SK-N-SH (cell line): ENCODE measurements at regions not wholly inside any gene's neighbourhood (a gene's known extent, or its start where the extent isn't known, plus 50 kb on each side); places are given as distances from the start of the nearest gene placed in this dataset.
A peak's percentile ranks its signal among the peaks of the same experiment; 100 is the strongest.

Source experiments
- CTCF ChIA-PET: fragments of 300-600, 350-600 bp; formaldehyde crosslinking; extraction: SDS; loops from one replicate; lab custom pipeline; 2021; lab: Yijun Ruan, JAX
- POLR2A ChIA-PET: fragments of 350-600 bp; sonication (Branson Sonifier 250); formaldehyde crosslinking; extraction: SDS; loops from one replicate; lab custom pipeline; 2020; ENCODE audit warnings: antibody characterized with exemption, inconsistent platforms; lab: Yijun Ruan, JAX
- DNase-seq: peaks from one replicate; pipeline ENCODE4 v3.0.0; 2012
- H2AFZ ChIP-seq: fragments of 200-600 bp; sonication (generic); 2 replicates; pipeline ENCODE4 v1.8.1; 2016; ENCODE audit warnings: antibody characterized with exemption, mild to moderate bottlenecking, low read depth
- H3F3A ChIP-seq: fragments of 200-600 bp; sonication (generic); replicated peaks from 2 replicates; pipeline ENCODE3; 2016; ENCODE audit warnings: antibody characterized with exemption, mild to moderate bottlenecking; ENCODE audit not compliant: insufficient read depth
- H3K27ac ChIP-seq, 2 experiments: fragments of 200-500 bp in 1 of 2; fragments of 200-600 bp in 1 of 2; sonication (Bioruptor generic) in 1 of 2; sonication (generic), shearing (Covaris generic) in 1 of 2; 2 replicates each; pipeline versions ENCODE4 v1.5.1 to v1.6.1; 2014 to 2016; ENCODE audit warnings: low read depth in 2 of 2, inconsistent platforms in 1 of 2, low read length in 1 of 2, mild to moderate bottlenecking in 1 of 2, mixed read lengths in 1 of 2
- H3K27me3 ChIP-seq: fragments of 200-600 bp; sonication (generic), shearing (Covaris generic); 2 replicates; pipeline ENCODE4 v1.6.1; 2016; ENCODE audit warnings: mixed run types; ENCODE audit not compliant: insufficient read depth
- H3K36me3 ChIP-seq, 2 experiments: fragments of 200-500 bp in 1 of 2; fragments of 200-600 bp in 1 of 2; sonication (Bioruptor generic) in 1 of 2; sonication (generic) in 1 of 2; replicated peaks in 1 of 2; 2 replicates each; pipeline versions ENCODE3 to v1.5.1; 2014 to 2016; ENCODE audit warnings: low read length in 1 of 2, mild to moderate bottlenecking in 1 of 2; ENCODE audit not compliant: insufficient read depth in 2 of 2, control insufficient read depth in 1 of 2
- H3K4me1 ChIP-seq, 2 experiments: fragments of 200-500 bp in 1 of 2; fragments of 200-600 bp in 1 of 2; sonication (Bioruptor generic) in 1 of 2; sonication (generic), shearing (Covaris generic) in 1 of 2; 2 replicates each; pipeline versions ENCODE4 v1.5.1 to v1.6.1; 2014 to 2016; ENCODE audit warnings: low read depth in 1 of 2, low read length in 1 of 2, mixed run types in 1 of 2; ENCODE audit not compliant: insufficient read depth in 2 of 2, control insufficient read depth in 1 of 2
- H3K4me2 ChIP-seq: fragments of 200-600 bp; sonication (generic), shearing (Covaris generic); 2 replicates; pipeline ENCODE4 v1.6.1; 2017; ENCODE audit warnings: mixed run types
- H3K4me3 ChIP-seq, 2 experiments: fragments of 200-500 bp in 1 of 2; fragments of 200-600 bp in 1 of 2; sonication (Bioruptor generic) in 1 of 2; sonication (generic), shearing (Covaris generic) in 1 of 2; 2 replicates each; pipeline versions ENCODE4 v1.5.1 to v1.8.1; 2014 to 2016; ENCODE audit warnings: low read depth in 2 of 2, inconsistent platforms in 1 of 2, low read length in 1 of 2, mild to moderate bottlenecking in 1 of 2, mixed read lengths in 1 of 2, moderate library complexity in 1 of 2
- H3K79me2 ChIP-seq: fragments of 200-600 bp; sonication (generic); 2 replicates; pipeline ENCODE4 v1.8.1; 2017; ENCODE audit warnings: mild to moderate bottlenecking; ENCODE audit not compliant: insufficient read depth
- H3K9ac ChIP-seq: fragments of 200-600 bp; sonication (generic); 2 replicates; pipeline ENCODE4 v1.6.1; 2017; ENCODE audit warnings: mixed run types
- H3K9me2 ChIP-seq: fragments of 200-600 bp; sonication (generic); 2 replicates; pipeline ENCODE4 v1.6.1; 2017; ENCODE audit warnings: mixed run types
- H3K9me3 ChIP-seq: fragments of 200-600 bp; sonication (generic); 2 replicates; pipeline ENCODE4 v1.6.1; 2017; ENCODE audit warnings: mixed run types, mild to moderate bottlenecking, moderate library complexity
- H4K20me1 ChIP-seq: fragments of 200-600 bp; sonication (generic); 2 replicates; pipeline ENCODE4 v1.6.1; 2017; ENCODE audit warnings: mild to moderate bottlenecking, mixed run types; ENCODE audit not compliant: insufficient read depth
- CHD2 ChIP-seq: fragments of 150-350 bp; IDR thresholded peaks from 2 replicates; pipeline ENCODE4 v1.6.1; 2018; ENCODE audit warnings: low read length; ENCODE audit not compliant: partially characterized antibody
- ELF1 ChIP-seq: IDR thresholded peaks from 2 replicates; pipeline ENCODE4 v1.4.0; 2012
- GATA2 ChIP-seq: sonication (generic); formaldehyde crosslinking; IDR thresholded peaks from 2 replicates; pipeline ENCODE4 v1.5.0; 2020; ENCODE audit warnings: mild to moderate bottlenecking, missing genetic modification reagents
- JUND ChIP-seq: IDR thresholded peaks from 2 replicates; pipeline ENCODE4 v1.4.0; 2012
- MAX ChIP-seq: IDR thresholded peaks from 2 replicates; pipeline ENCODE4 v1.4.0; 2012; ENCODE audit warnings: low read depth
- RAD21 ChIP-seq: IDR thresholded peaks from 2 replicates; pipeline ENCODE4 v1.6.1; 2012; ENCODE audit warnings: mild to moderate bottlenecking, low read length
- RCOR1 ChIP-seq: fragments of 150-350 bp; IDR thresholded peaks from 2 replicates; pipeline ENCODE4 v1.6.1; 2017; ENCODE audit warnings: antibody characterized with exemption, low read length
- RXRA ChIP-seq: IDR thresholded peaks from 2 replicates; pipeline ENCODE4 v1.4.0; 2012; ENCODE audit warnings: low read depth, mild to moderate bottlenecking, borderline replicate concordance
- SMC3 ChIP-seq: IDR thresholded peaks from 2 replicates; pipeline ENCODE4 v1.6.1; 2012; ENCODE audit warnings: low read depth, low read length, improper control_type of control experiment
- USF1 ChIP-seq: IDR thresholded peaks from 2 replicates; pipeline ENCODE4 v1.4.0; 2012; ENCODE audit warnings: low read depth, borderline replicate concordance
- YY1 ChIP-seq: IDR thresholded peaks from 2 replicates; pipeline ENCODE4 v1.4.0; 2012; ENCODE audit warnings: low read depth, mild to moderate bottlenecking
- WGBS: methylation state at CpG from one replicate; pipeline ENCODE4 v1.1.6; 2017; ENCODE audit warnings: low lambda C conversion rate; 5-methylcytosine and 5-hydroxymethylcytosine counted together

GRCh38 chr1:208787219-208787618 is 543.0 kb upstream of the PLXNA2 start:
- no peak overlapping the region for H3K27ac ChIP-seq
- no peaks in the 10 kb centered on the region for H4K20me1 ChIP-seq
- H3K9ac ChIP-seq = no peak overlapping the region
- H3K4me1 ChIP-seq = peaks cover 0 to 22% of the 10 kb centered on the region in 2 experiments; a peak in 2 of 4 replicates
- POLR2A ChIA-PET = no interaction called here
- no peaks in the 10 kb centered on the region for H3K79me2 ChIP-seq
- TF ChIP-seq GATA2 (CRISPR knock-in tag) = no peak
- no peak for TF ChIP-seq SMC3
- TF ChIP-seq CHD2 = no peak
- H3K36me3 ChIP-seq = no peaks in the 10 kb centered on the region
- no peaks in the 10 kb centered on the region for H3K9me3 ChIP-seq
- no peak overlapping the region for H2AFZ ChIP-seq
- no peak overlapping the region for H3K4me2 ChIP-seq
- H3K4me3 ChIP-seq = no peak overlapping the region
- 61% methylated on average over 3 of the region's 3 CpGs for WGBS
- H3K9me2 ChIP-seq = no peaks in the 10 kb centered on the region
- H3F3A ChIP-seq = no peaks in the 10 kb centered on the region
- CTCF ChIA-PET = interaction anchor here (0.7 to 1.2 kb wide), 3 partner anchors 17 to 462 kb away, joined by 3 to 4 read pairs (median 3); no protein-coding TSS in a partner anchor
- no peak for DNase-seq
- H3K27me3 ChIP-seq = no peaks in the 10 kb centered on the region

GRCh38 chr1:208788013-208788540 is 543.9 kb upstream of the PLXNA2 start:
- Histone ChIP-seq H3K9me3 (no peaks in the 10 kb centered on the region), H3F3A (no peaks in the 10 kb centered on the region), H4K20me1 (no peaks in the 10 kb centered on the region), H3K79me2 (no peaks in the 10 kb centered on the region), H3K9ac (no peak overlapping the region), H3K4me2 (no peak overlapping the region), H2AFZ (no peak overlapping the region), H3K4me3 (no peak overlapping the region), H3K27me3 (no peaks in the 10 kb centered on the region), H3K36me3 (no peaks in the 10 kb centered on the region), H3K27ac (peak overlapping the region in 1 of 2 experiments; percentile 53; a peak in 2 of 4 replicates), H3K4me1 (peaks cover 0 to 22% of the 10 kb centered on the region in 2 experiments; a peak in 2 of 4 replicates), H3K9me2 (no peaks in the 10 kb centered on the region)
- TF ChIP-seq ELF1 (no peak), YY1 (no peak), RCOR1 (no peak), GATA2 (CRISPR knock-in tag) (no peak)
- DNase-seq = no peak
- 58% methylated on average over 1 of the region's 1 CpG for WGBS
- ChIA-PET POLR2A (interaction anchor here (0.6 kb wide), 1 partner anchor 54 kb away, joined by 3 read pairs; no protein-coding TSS in a partner anchor), CTCF (interaction anchor here (0.7 to 1.2 kb wide), 3 partner anchors 18 to 461 kb away, joined by 3 to 4 read pairs (median 3); no protein-coding TSS in a partner anchor)

GRCh38 chr1:208791456-208791855 is 547.3 kb upstream of the PLXNA2 start:
- CTCF ChIA-PET = interaction anchor here (1.1 kb wide), 1 partner anchor 137 kb away, joined by 5 read pairs; no protein-coding TSS in a partner anchor
- DNase-seq = no peak

More at GRCh38 chr1:208791456-208791855, 547.3 kb upstream of the PLXNA2 start:
- no peak overlapping the region for H3K4me2 ChIP-seq
- no peaks in the 10 kb centered on the region for H3K36me3 ChIP-seq
- no peaks in the 10 kb centered on the region for H3F3A ChIP-seq
- no peak overlapping the region for H3K9ac ChIP-seq
- H2AFZ ChIP-seq = no peak overlapping the region
- peak overlapping the region in 1 of 2 experiments; percentile 69; a peak in 2 of 4 replicates for H3K27ac ChIP-seq
- no peaks in the 10 kb centered on the region for H3K79me2 ChIP-seq
- peaks cover 0 to 22% of the 10 kb centered on the region in 2 experiments; a peak in 2 of 4 replicates for H3K4me1 ChIP-seq
- H3K4me3 ChIP-seq = no peak overlapping the region
- no peaks in the 10 kb centered on the region for H4K20me1 ChIP-seq
- no peaks in the 10 kb centered on the region for H3K27me3 ChIP-seq
- H3K9me3 ChIP-seq = no peaks in the 10 kb centered on the region
- TF ChIP-seq RXRA (no peak), JUND (no peak), GATA2 (CRISPR knock-in tag) (no peak), MAX (no peak), USF1 (no peak), RAD21 (no peak)
- H3K9me2 ChIP-seq = no peaks in the 10 kb centered on the region
- POLR2A ChIA-PET = no interaction called here
